Glomerular visceral epithelial cell (primary cell): ENCODE measurements at regions not wholly inside any gene's neighbourhood (a gene's known extent, or its start where the extent isn't known, plus 50 kb on each side); places are given as distances from the start of the nearest gene placed in this dataset.

Experiments
- DNase-seq: peaks from one replicate; pipeline ENCODE4 v3.0.0-alpha.2; 2016; ENCODE audit errors: extremely low spot score

- DNase-seq, result no peak
These were observed 51.0 kb upstream of the BARX2 start for GRCh38 chr11:129324533-129325175.

- no peak for DNase-seq
These were observed 51.6 kb upstream of the BARX2 start for GRCh38 chr11:129323896-129324502.

- no peak for DNase-seq
These were observed 52.7 kb upstream of the BARX2 start for GRCh38 chr11:129322941-129323340.

GRCh38 chr11:129321076-129321475 lies 54.6 kb upstream of the BARX2 start:
- DNase-seq, result no peak

- no peak for DNase-seq
These were observed 55.2 kb upstream of the BARX2 start for GRCh38 chr11:129320494-129320893.

GRCh38 chr11:129319751-129320150 lies 55.9 kb upstream of the BARX2 start:
- DNase-seq, result no peak

GRCh38 chr11:129319201-129319600 lies 56.4 kb upstream of the BARX2 start:
- no peak for DNase-seq

GRCh38 chr11:129317571-129317970 lies 58.1 kb upstream of the BARX2 start:
- DNase-seq, result no peak

GRCh38 chr11:129316781-129317180 lies 58.9 kb upstream of the BARX2 start:
- DNase-seq, result no peak

- DNase-seq, result no peak
These were observed 59.7 kb upstream of the BARX2 start for GRCh38 chr11:129315781-129316579.

GRCh38 chr11:129314371-129314770 lies 61.3 kb upstream of the BARX2 start:
- DNase-seq, result no peak

GRCh38 chr11:129313541-129314297 lies 61.9 kb upstream of the BARX2 start:
- DNase-seq, result no peak

GRCh38 chr11:129312730-129313503 lies 62.7 kb upstream of the BARX2 start:
- DNase-seq, result no peak

- no peak for DNase-seq
These were observed 67.3 kb upstream of the BARX2 start for GRCh38 chr11:129308241-129308865.

- DNase-seq, result no peak
These were observed 68.5 kb upstream of the BARX2 start for GRCh38 chr11:129307162-129307561.

- DNase-seq, result no peak
These were observed 73.1 kb upstream of the BARX2 start for GRCh38 chr11:129302386-129303101.

- DNase-seq, result no peak
These were observed 75.5 kb upstream of the BARX2 start for GRCh38 chr11:129300099-129300498.

GRCh38 chr11:129298988-129299387 lies 76.7 kb upstream of the BARX2 start:
- no peak for DNase-seq

GRCh38 chr11:129295746-129296145 lies 79.9 kb upstream of the BARX2 start:
- no peak for DNase-seq

- DNase-seq, result no peak
These were observed 82.9 kb upstream of the BARX2 start for GRCh38 chr11:129292771-129293170.
